Calu3 (cell line): ENCODE measurements at regions not wholly inside any gene's neighbourhood (a gene's known extent, or its start where the extent isn't known, plus 50 kb on each side); places are given as distances from the start of the nearest gene placed in this dataset.

ENCODE experiments used
- BruUV-seq: library from RNA; stranded (reverse); fragments of 400-500 nt; replicated peaks from 2 replicates; lab custom pipeline; 2021; lab: Mats Ljungman, UMichigan
- CTCF ChIA-PET: fragments of 300-600 bp; sonication (Branson Sonifier 250); formaldehyde crosslinking; loops from one replicate; lab custom pipeline; 2022; ENCODE audit warnings: antibody characterized with exemption; lab: Charles Lee
- DNase-seq: peaks from one replicate; pipeline ENCODE4 v3.0.0; 2022
- H3K27ac Mint-ChIP-seq: one replicate; pipeline ENCODE4 v1.8.0; 2022; ENCODE audit warnings: mixed read lengths; ENCODE audit not compliant: unreplicated experiment
- H3K27me3 Mint-ChIP-seq: one replicate; pipeline ENCODE4 v1.8.0; 2022; ENCODE audit warnings: mixed read lengths; ENCODE audit not compliant: unreplicated experiment
- H3K36me3 Mint-ChIP-seq: one replicate; pipeline ENCODE4 v1.8.0; 2022; ENCODE audit warnings: mild to moderate bottlenecking, moderate library complexity, mixed read lengths; ENCODE audit not compliant: insufficient read depth, unreplicated experiment
- H3K4me1 Mint-ChIP-seq: one replicate; pipeline ENCODE4 v1.8.0; 2022; ENCODE audit warnings: mild to moderate bottlenecking, low read depth, mixed read lengths; ENCODE audit not compliant: unreplicated experiment
- H3K4me3 Mint-ChIP-seq: one replicate; pipeline ENCODE4 v1.8.0; 2022; ENCODE audit warnings: mild to moderate bottlenecking, low read depth, moderate library complexity, mixed read lengths; ENCODE audit not compliant: unreplicated experiment
- H3K9me3 Mint-ChIP-seq: one replicate; pipeline ENCODE4 v1.8.0; 2022; ENCODE audit warnings: low read depth, mixed read lengths; ENCODE audit not compliant: unreplicated experiment
- CTCF ChIP-seq: fragments of 200-600 bp; IDR thresholded peaks from one replicate; pipeline ENCODE4 v1.8.0; 2022; ENCODE audit warnings: antibody characterized with exemption; ENCODE audit not compliant: unreplicated experiment
- intact Hi-C: fragments of 100-400 bp; cut with micrococcal nuclease; formaldehyde crosslinking; loops from one replicate; pipeline ENCODE4 v1.10.0; 2022; ENCODE audit not compliant: unreplicated experiment

GRCh38 chr18:2380101-2380500 lies 191.2 kb downstream of the METTL4 start:
- CTCF ChIA-PET: no interaction called here
- TF ChIP-seq CTCF: no peak
- Mint-ChIP-seq H3K36me3 (no peaks in the 10 kb centered on the region), H3K4me3 (no peak overlapping the region), H3K27me3 (no peaks in the 10 kb centered on the region), H3K27ac (no peak overlapping the region), H3K9me3 (no peaks in the 10 kb centered on the region), H3K4me1 (peaks cover 7% of the 10 kb centered on the region)
- intact Hi-C loops: no loop called here
- DNase-seq: no peak
- BruUV-seq: no TSS peak

DNA sequence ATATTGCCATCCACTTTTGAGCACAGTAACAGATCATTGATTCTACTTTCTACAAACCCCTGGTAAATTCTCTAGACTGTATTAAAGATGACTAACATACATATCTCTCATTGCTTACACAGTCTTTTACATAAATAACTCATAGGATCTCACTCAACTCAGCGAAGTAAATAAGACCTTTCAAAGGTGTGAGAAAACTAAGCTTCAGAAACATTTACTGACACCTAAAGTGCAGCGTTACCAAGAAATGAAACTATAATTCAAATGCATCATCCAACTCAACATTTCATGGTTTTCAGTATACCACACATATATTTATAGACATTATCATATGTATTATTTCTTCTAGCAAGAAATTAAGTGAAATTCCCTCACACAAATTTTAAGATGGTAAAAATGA lies 189.8 kb downstream of the METTL4 start:
- H3K4me1 Mint-ChIP-seq: peaks cover 7% of the 10 kb centered on the region
- no peak overlapping the region for H3K27ac Mint-ChIP-seq
- H3K36me3 Mint-ChIP-seq: no peaks in the 10 kb centered on the region
- no TSS peak for BruUV-seq
- CTCF ChIA-PET: no interaction called here
- DNase-seq: no peak
- intact Hi-C loops: no loop called here
- H3K27me3 Mint-ChIP-seq: no peaks in the 10 kb centered on the region
- no peak for TF ChIP-seq CTCF
- H3K4me3 Mint-ChIP-seq: no peak overlapping the region
- H3K9me3 Mint-ChIP-seq: no peaks in the 10 kb centered on the region

DNA sequence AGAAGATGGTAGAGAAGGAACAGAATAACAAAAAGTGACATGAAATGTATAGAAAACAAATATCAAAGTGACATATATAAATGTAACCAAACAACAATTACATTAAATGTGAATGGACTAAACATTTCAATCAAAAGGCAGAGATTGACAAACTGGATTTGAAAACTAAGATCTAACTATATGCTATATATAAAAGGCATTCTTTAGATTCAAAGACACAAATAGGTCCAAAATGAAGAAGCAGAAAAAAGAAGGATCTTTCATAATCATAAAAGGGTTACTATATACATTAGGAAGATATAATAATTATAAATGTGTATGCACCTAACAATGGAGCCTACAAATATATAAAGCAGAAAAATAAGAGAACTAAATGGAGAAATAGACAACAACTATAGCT lies 183.7 kb downstream of the METTL4 start:
- Mint-ChIP-seq H3K4me3 (no peak overlapping the region), H3K9me3 (peaks cover 3% of the 10 kb centered on the region), H3K27ac (no peak overlapping the region), H3K36me3 (no peaks in the 10 kb centered on the region), H3K27me3 (no peaks in the 10 kb centered on the region), H3K4me1 (no peaks in the 10 kb centered on the region)
- CTCF ChIA-PET: no interaction called here
- no peak for DNase-seq
- no TSS peak for BruUV-seq
- TF ChIP-seq CTCF: no peak
- intact Hi-C loops: no loop called here

DNA sequence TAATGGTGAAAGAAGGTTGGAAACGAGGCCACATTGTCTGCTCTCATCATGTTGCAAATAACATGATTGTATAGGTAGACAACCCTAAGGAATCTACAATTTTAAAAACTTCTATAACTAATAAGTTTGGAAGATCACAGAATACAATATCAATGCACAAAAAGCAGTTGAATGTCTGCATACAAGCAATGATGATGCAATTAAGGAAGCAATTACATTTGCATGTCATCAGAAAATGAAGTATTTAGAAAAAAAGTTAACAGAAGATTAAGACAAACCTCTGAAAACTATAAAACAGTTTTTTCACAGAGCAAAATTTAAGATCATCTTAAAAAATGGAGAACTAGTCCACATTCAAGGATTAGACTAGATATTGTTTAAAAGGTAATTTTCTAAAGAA lies 181.1 kb downstream of the METTL4 start:
- BruUV-seq: no TSS peak
- Mint-ChIP-seq H3K27ac (no peak overlapping the region), H3K4me3 (no peak overlapping the region), H3K9me3 (peaks cover 3% of the 10 kb centered on the region), H3K36me3 (peaks cover 5% of the 10 kb centered on the region), H3K27me3 (no peaks in the 10 kb centered on the region), H3K4me1 (peaks cover 11% of the 10 kb centered on the region)
- CTCF ChIA-PET: no interaction called here
- no peak for TF ChIP-seq CTCF
- intact Hi-C loops: no loop called here
- no peak for DNase-seq
